MCF 10A (cell line): ENCODE measurements at regions not wholly inside any gene's neighbourhood (a gene's known extent, or its start where the extent isn't known, plus 50 kb on each side); places are given as distances from the start of the nearest gene placed in this dataset.

Experiments
- BruUV-seq: library from RNA; stranded (reverse); fragments of 400-500 nt; replicated peaks from 2 replicates; lab custom pipeline; 2021; lab: Mats Ljungman, UMichigan
- CTCF ChIA-PET: fragments of 300-600 bp; sonication (Branson Sonifier 250); formaldehyde crosslinking; extraction: SDS; loops from one replicate; lab custom pipeline; 2021; ENCODE audit warnings: antibody characterized with exemption, inconsistent platforms; lab: Yijun Ruan, JAX
- POLR2A ChIA-PET: fragments of 300-600, 350-650 bp; sonication (Branson Sonifier 250); formaldehyde crosslinking; extraction: SDS; loops from one replicate; lab custom pipeline; 2020; ENCODE audit warnings: antibody characterized with exemption, inconsistent platforms; lab: Yijun Ruan, JAX
- DNase-seq: peaks from one replicate; pipeline ENCODE4 v3.0.0-alpha.2; 2018; ENCODE audit not compliant: unreplicated experiment
- H3K27ac Mint-ChIP-seq: one replicate; pipeline ENCODE4 v1.8.0; 2022; ENCODE audit warnings: mild to moderate bottlenecking, low read depth, mixed read lengths; ENCODE audit not compliant: unreplicated experiment
- H3K27me3 Mint-ChIP-seq: one replicate; pipeline ENCODE4 v1.8.0; 2022; ENCODE audit warnings: mixed read lengths; ENCODE audit not compliant: insufficient read depth, unreplicated experiment
- H3K36me3 Mint-ChIP-seq: one replicate; pipeline ENCODE4 v1.8.0; 2022; ENCODE audit warnings: mild to moderate bottlenecking, moderate library complexity, mixed read lengths; ENCODE audit not compliant: insufficient read depth, unreplicated experiment
- H3K4me1 Mint-ChIP-seq: one replicate; pipeline ENCODE4 v1.8.0; 2022; ENCODE audit warnings: mixed read lengths; ENCODE audit not compliant: insufficient read depth, unreplicated experiment
- H3K4me3 Mint-ChIP-seq: one replicate; pipeline ENCODE4 v1.8.0; 2022; ENCODE audit warnings: mild to moderate bottlenecking, moderate library complexity, mixed read lengths; ENCODE audit not compliant: unreplicated experiment
- H3K9me3 Mint-ChIP-seq: one replicate; pipeline ENCODE4 v1.8.0; 2022; ENCODE audit warnings: mixed read lengths; ENCODE audit not compliant: unreplicated experiment
- CTCF ChIP-seq: fragments of 200-600 bp; IDR thresholded peaks from one replicate; pipeline ENCODE4 v1.8.0; 2022; ENCODE audit warnings: antibody characterized with exemption, mild to moderate bottlenecking; ENCODE audit not compliant: unreplicated experiment
- intact Hi-C: fragments of 100-400 bp; cut with micrococcal nuclease; formaldehyde crosslinking; loops from 2 replicates; pipeline ENCODE4 v1.14.1; 2022

GRCh38 chrX:129139837-129140598 is 383.3 kb downstream of the SMARCA1 start:
- ChIA-PET POLR2A (interaction anchor here (0.6 kb wide), 1 partner anchor 855 kb away, joined by 4 read pairs; no protein-coding TSS in a partner anchor), CTCF (interaction anchor here (0.5 to 1.2 kb wide), 3 partner anchors 9 to 19 kb away, joined by 3 read pairs; no protein-coding TSS in a partner anchor)
- intact Hi-C loops = no loop called here
- no peak for TF ChIP-seq CTCF
- no TSS peak for BruUV-seq
- Mint-ChIP-seq H3K4me1 (peaks cover 10% of the 10 kb centered on the region), H3K9me3 (no peaks in the 10 kb centered on the region), H3K4me3 (no peak overlapping the region), H3K36me3 (no peaks in the 10 kb centered on the region), H3K27me3 (no peaks in the 10 kb centered on the region), H3K27ac (no peak overlapping the region)
- DNase-seq = peak; percentile 22

- CTCF ChIA-PET = interaction anchor here (1.9 kb wide), 1 partner anchor 11 kb away, joined by 10 read pairs; no protein-coding TSS in a partner anchor
- POLR2A ChIA-PET = no interaction called here
- H3K27me3 Mint-ChIP-seq = no peaks in the 10 kb centered on the region
- no peaks in the 10 kb centered on the region for H3K4me1 Mint-ChIP-seq
- H3K36me3 Mint-ChIP-seq = no peaks in the 10 kb centered on the region
- DNase-seq = no peak
- no peak overlapping the region for H3K27ac Mint-ChIP-seq
- H3K4me3 Mint-ChIP-seq = no peak overlapping the region
- no TSS peak for BruUV-seq
- TF ChIP-seq CTCF = no peak
- no peaks in the 10 kb centered on the region for H3K9me3 Mint-ChIP-seq
- intact Hi-C loops = no loop called here
These were observed 398.0 kb downstream of the SMARCA1 start for GRCh38 chrX:129125122-129125914.

GRCh38 chrX:129123795-129124194 is 399.5 kb downstream of the SMARCA1 start:
- CTCF ChIA-PET = interaction anchor here (0.8 to 1.9 kb wide), 2 partner anchors 9 to 192 kb away, joined by 4 to 10 read pairs; no protein-coding TSS in a partner anchor

More at GRCh38 chrX:129123795-129124194, 399.5 kb downstream of the SMARCA1 start:
- H3K4me1 Mint-ChIP-seq = no peaks in the 10 kb centered on the region
- BruUV-seq = no TSS peak
- POLR2A ChIA-PET = interaction anchor here (0.8 kb wide), 1 partner anchor 1607 kb away, joined by 3 read pairs; no protein-coding TSS in a partner anchor
- H3K9me3 Mint-ChIP-seq = no peaks in the 10 kb centered on the region
- intact Hi-C loops = no loop called here
- no peak for TF ChIP-seq CTCF
- no peaks in the 10 kb centered on the region for H3K27me3 Mint-ChIP-seq
- H3K36me3 Mint-ChIP-seq = no peaks in the 10 kb centered on the region
- no peak overlapping the region for H3K4me3 Mint-ChIP-seq
- no peak overlapping the region for H3K27ac Mint-ChIP-seq
- no peak for DNase-seq
